MG63 (cell line): ENCODE measurements at regions not wholly inside any gene's neighbourhood (a gene's known extent, or its start where the extent isn't known, plus 50 kb on each side); places are given as distances from the start of the nearest gene placed in this dataset.

Source experiments
- DNase-seq: peaks from one replicate; pipeline ENCODE4 v3.0.0-alpha.2; 2020
- H3K27me3 ChIP-seq: fragments of 250-450 bp; sonication (Bioruptor Pico); 2 replicates; pipeline ENCODE4 v1.5.1; 2020; ENCODE audit warnings: mild to moderate bottlenecking, moderate library complexity
- H3K36me3 ChIP-seq: fragments of 250-450 bp; sonication (Bioruptor Pico); 2 replicates; pipeline ENCODE4 v1.5.1; 2020; ENCODE audit warnings: mild to moderate bottlenecking, moderate library complexity
- H3K4me3 ChIP-seq: fragments of 250-450 bp; sonication (Bioruptor Pico); 2 replicates; pipeline ENCODE4 v1.5.1; 2020; ENCODE audit warnings: mild to moderate bottlenecking, moderate library complexity
- H3K9me3 ChIP-seq: fragments of 250-450 bp; sonication (Bioruptor Pico); 2 replicates; pipeline ENCODE4 v1.5.1; 2020; ENCODE audit warnings: mild to moderate bottlenecking, moderate library complexity

- DNase-seq, result no peak
These were observed 196.9 kb downstream of the PRL start for GRCh38 chr6:22099923-22100322.

DNA sequence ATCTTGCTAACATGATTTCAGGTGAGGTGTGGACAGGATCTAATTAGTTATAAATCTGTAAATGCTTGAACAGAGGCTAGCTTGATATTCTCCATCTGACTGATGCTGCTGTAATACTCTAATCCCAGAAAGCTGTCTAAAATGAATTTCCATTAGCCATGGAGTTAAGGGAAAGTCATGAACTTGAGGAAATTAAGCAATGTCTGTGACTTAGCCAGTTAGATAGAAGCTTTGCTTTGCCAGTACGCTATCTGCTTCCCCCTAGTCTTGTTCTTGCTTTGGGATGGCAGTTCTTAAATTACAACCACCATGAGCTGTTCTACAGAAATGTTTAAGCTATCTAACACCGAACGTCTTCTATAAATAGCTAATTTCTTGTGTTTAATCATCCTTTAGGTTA is 195.7 kb downstream of the PRL start:
- H3K36me3 ChIP-seq, result no peaks in the 10 kb centered on the region
- H3K9me3 ChIP-seq, result no peaks in the 10 kb centered on the region
- H3K27me3 ChIP-seq, result no peaks in the 10 kb centered on the region
- no peak overlapping the region for H3K4me3 ChIP-seq
- DNase-seq, result no peak

More at GRCh38 chr6:22099923-22100322, 196.9 kb downstream of the PRL start:
- Histone ChIP-seq H3K9me3 (no peaks in the 10 kb centered on the region), H3K36me3 (no peaks in the 10 kb centered on the region), H3K4me3 (no peak overlapping the region), H3K27me3 (no peaks in the 10 kb centered on the region)

DNA sequence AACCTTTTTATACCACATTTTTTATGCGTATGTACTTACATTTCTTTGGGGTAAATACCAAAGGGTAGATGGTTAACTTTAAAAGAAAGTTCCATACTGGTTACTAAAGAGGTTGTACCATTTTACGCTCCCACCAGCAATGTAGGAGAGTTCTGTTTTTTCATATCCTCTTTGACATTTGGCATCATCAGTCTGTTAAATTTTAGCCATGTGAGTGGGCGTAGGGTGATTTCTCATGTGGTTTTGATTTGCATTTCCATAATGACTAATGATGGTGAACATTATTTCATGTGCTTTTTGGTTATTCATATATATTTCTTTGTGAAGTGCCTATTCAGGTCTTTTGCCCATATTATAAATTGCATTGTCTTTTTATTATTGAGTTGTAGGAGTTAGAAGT is 194.2 kb downstream of the PRL start:
- Histone ChIP-seq H3K36me3 (no peaks in the 10 kb centered on the region), H3K27me3 (no peaks in the 10 kb centered on the region), H3K9me3 (no peaks in the 10 kb centered on the region), H3K4me3 (no peak overlapping the region)
- no peak for DNase-seq

DNA sequence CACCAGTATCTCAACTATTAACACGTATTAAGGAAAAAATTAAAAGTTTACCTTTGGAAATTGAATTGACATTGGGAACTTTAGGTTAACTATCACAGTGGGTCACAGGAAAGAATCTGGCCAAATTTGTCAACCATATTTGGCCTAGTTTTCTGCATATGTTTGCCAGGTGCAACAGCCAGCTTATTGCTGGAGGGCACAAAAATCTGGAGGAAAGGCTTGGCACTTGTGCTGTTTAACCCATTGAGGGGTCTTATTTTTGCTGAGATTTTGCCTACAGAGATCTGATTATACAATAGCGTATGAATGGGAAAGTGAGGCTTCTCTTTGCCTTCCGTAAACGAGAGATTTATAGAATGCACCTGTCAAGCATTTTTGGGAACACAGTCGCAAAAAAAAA is 190.4 kb downstream of the PRL start:
- Histone ChIP-seq H3K4me3 (no peak overlapping the region), H3K9me3 (no peaks in the 10 kb centered on the region), H3K36me3 (no peaks in the 10 kb centered on the region), H3K27me3 (no peaks in the 10 kb centered on the region)
- DNase-seq, result no peak

DNA sequence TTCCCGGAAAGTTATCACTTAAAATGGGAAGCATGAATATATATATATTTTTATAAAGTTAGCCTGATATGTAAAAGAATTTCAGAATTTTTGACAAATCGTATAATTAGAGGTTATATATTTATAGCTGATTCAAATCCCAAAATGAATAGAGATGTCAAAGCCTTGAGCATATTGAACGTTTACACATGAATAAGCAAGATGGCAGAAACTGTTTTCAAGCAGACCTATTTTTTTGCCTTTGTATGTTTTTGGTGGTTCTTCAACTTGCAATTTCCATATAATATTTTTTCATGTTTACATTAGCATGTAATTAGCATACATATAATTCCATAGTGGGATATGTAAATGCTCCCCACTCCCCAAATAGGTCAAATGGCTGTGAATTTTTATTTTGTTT is 189.9 kb downstream of the PRL start:
- Histone ChIP-seq H3K27me3 (no peaks in the 10 kb centered on the region), H3K4me3 (no peak overlapping the region), H3K36me3 (no peaks in the 10 kb centered on the region), H3K9me3 (no peaks in the 10 kb centered on the region)
- no peak for DNase-seq

GRCh38 chr6:22108199-22108598 is 188.6 kb downstream of the PRL start:
- Histone ChIP-seq H3K27me3 (no peaks in the 10 kb centered on the region), H3K36me3 (no peaks in the 10 kb centered on the region), H3K4me3 (no peak overlapping the region), H3K9me3 (no peaks in the 10 kb centered on the region)
- no peak for DNase-seq

DNA sequence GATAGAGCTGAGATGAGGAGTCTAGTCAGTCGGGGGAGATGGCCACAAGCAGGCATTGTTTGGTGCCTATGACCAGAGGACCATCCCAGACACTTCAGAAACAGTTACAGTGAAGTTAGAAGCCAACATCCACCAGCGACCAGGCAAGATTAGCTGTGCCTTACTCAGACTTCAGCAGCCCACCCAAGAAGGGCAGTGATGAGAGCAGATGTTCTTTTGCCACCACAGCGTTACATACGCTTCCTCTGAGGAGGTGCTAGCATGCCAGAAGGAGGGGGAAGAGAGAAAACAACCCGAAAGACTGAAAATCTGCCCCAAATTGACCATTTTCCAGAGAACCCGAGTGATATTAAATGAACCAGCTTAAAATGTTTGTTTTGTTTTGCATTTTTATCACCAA is 186.8 kb downstream of the PRL start:
- no peak for DNase-seq

DNA sequence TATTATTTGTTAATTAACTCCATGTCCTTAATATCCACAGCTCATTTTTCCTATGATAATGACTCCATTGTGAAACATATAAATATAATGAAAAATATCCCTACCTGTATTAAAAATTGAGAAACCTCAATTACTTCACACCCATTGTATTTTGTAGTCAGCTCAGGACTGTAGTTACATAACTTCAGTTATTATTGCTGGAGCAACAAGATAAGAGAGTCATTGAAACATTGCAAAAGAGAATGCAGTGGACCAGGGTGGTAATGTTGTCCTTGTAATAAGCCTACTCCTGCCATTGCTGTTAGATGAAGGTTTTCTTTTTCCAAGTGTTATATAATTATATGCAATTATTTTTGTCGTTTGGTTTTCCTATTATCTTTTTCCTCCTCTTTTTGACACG is 184.4 kb downstream of the PRL start:
- Histone ChIP-seq H3K27me3 (no peaks in the 10 kb centered on the region), H3K4me3 (no peak overlapping the region), H3K36me3 (no peaks in the 10 kb centered on the region), H3K9me3 (no peaks in the 10 kb centered on the region)
- no peak for DNase-seq

More for the DNA sequence above, 186.8 kb downstream of the PRL start:
- no peaks in the 10 kb centered on the region for H3K36me3 ChIP-seq
- H3K27me3 ChIP-seq, result no peaks in the 10 kb centered on the region
- no peaks in the 10 kb centered on the region for H3K9me3 ChIP-seq
- H3K4me3 ChIP-seq, result no peak overlapping the region

- Histone ChIP-seq H3K36me3 (no peaks in the 10 kb centered on the region), H3K4me3 (no peak overlapping the region), H3K27me3 (no peaks in the 10 kb centered on the region), H3K9me3 (no peaks in the 10 kb centered on the region)
- DNase-seq, result peak; percentile 80
These were observed 183.6 kb downstream of the PRL start for GRCh38 chr6:22113026-22113766.

GRCh38 chr6:22115559-22115958 is 181.3 kb downstream of the PRL start:
- H3K4me3 ChIP-seq, result no peak overlapping the region
- no peaks in the 10 kb centered on the region for H3K9me3 ChIP-seq
- no peaks in the 10 kb centered on the region for H3K27me3 ChIP-seq
- no peak for DNase-seq
- H3K36me3 ChIP-seq, result no peaks in the 10 kb centered on the region

- H3K4me3 ChIP-seq, result no peak overlapping the region
- no peak for DNase-seq
- no peaks in the 10 kb centered on the region for H3K36me3 ChIP-seq
These were observed 179.2 kb downstream of the PRL start for GRCh38 chr6:22117631-22118030.

DNA sequence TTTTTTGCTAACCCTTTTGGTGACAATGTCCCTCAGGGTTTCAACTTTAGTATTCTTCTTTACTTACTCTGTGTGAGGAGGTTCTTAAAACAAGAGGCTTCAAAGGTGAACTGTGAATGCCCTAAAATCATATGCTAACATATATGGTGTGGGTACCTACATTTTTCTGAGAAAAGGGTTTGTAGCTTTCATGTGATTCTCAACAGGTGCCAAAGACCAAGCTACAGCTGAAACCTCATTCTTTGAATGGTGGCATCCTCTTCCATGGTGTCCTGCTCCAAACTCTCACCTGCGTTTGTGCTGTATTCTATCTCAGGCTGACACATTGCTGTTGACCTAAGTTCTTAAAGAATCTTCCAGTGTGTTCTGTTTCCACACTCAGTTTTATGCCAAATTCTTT is 177.3 kb downstream of the PRL start:
- Histone ChIP-seq H3K36me3 (no peaks in the 10 kb centered on the region), H3K27me3 (no peaks in the 10 kb centered on the region), H3K4me3 (no peak overlapping the region), H3K9me3 (no peaks in the 10 kb centered on the region)
- DNase-seq, result no peak

More at GRCh38 chr6:22117631-22118030, 179.2 kb downstream of the PRL start:
- H3K27me3 ChIP-seq, result no peaks in the 10 kb centered on the region
- no peaks in the 10 kb centered on the region for H3K9me3 ChIP-seq

DNA sequence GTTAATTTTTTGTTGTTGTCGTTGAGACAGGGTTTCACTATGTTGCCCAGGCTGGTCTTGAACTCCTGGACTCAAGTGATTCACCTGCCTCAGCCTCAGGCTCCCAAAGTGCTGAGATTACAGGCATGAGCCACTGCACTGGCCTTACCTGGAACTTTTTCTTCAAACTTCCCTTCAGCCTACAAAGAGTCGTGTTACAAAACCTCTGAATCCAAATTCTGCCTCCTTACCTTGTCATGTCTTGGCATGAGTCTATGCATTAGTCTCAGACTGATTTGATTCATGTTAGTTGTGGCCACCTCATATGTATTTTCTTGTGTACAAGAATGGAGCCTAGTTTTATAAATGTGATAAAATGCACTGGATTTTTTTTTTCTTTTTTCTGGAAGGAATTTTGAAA is 172.1 kb downstream of the PRL start:
- H3K4me3 ChIP-seq, result no peak overlapping the region
- no peaks in the 10 kb centered on the region for H3K36me3 ChIP-seq
- no peak for DNase-seq
- no peaks in the 10 kb centered on the region for H3K27me3 ChIP-seq
- no peaks in the 10 kb centered on the region; the same call in none of the 2 replicates for H3K9me3 ChIP-seq

GRCh38 chr6:22126910-22127309 is 169.9 kb downstream of the PRL start:
- H3K4me3 ChIP-seq, result no peak overlapping the region
- DNase-seq, result no peak
- H3K36me3 ChIP-seq, result no peaks in the 10 kb centered on the region
- H3K9me3 ChIP-seq, result no peaks in the 10 kb centered on the region; the same call in none of the 2 replicates
- no peaks in the 10 kb centered on the region for H3K27me3 ChIP-seq

DNA sequence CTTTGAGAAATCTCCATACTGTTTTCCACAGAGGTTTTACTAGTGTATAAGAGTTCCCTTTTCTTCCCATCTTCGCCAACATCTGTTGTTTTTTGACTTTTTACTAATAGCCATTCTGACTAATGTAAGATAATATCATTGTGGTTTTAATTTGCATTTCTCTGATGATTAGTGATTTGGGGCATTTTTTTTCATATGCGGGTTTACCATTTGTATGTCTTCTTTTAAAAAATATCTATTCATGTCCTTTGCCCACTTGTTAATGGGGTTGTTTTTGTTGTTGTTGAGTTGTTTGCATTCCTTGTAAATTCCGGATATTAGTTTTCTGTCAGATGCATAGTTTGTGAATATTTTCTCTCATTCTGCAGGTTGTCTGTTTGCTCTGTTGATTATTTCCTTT is 167.1 kb downstream of the PRL start:
- H3K4me3 ChIP-seq, result no peak overlapping the region
- no peaks in the 10 kb centered on the region for H3K36me3 ChIP-seq
- H3K9me3 ChIP-seq, result no peaks in the 10 kb centered on the region; the same call in none of the 2 replicates
- H3K27me3 ChIP-seq, result no peaks in the 10 kb centered on the region
- no peak for DNase-seq

DNA sequence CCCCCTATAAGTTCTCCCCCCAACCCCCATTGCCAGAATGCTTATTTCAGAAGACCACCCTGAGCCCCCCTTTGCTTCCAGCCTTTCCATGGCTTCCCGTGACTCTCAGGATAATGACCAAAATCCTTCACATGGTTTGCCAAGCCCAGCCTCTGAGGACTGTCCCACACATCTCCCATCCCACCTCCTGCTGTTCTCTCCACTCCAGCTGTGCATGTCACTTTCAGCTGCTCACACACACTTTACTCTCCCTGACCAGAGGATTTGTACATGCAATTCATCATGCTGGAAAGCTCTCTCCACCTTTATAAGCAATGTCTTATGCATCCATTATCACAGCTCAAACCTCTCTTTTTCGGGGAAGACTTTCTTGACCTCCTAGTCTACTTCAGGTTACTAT is 164.2 kb downstream of the PRL start:
- H3K36me3 ChIP-seq, result no peaks in the 10 kb centered on the region
- no peak for DNase-seq
- H3K9me3 ChIP-seq, result no peaks in the 10 kb centered on the region; the same call in none of the 2 replicates
- no peak overlapping the region for H3K4me3 ChIP-seq
- no peaks in the 10 kb centered on the region for H3K27me3 ChIP-seq

- DNase-seq, result no peak
- Histone ChIP-seq H3K9me3 (no peaks in the 10 kb centered on the region; the same call in 1 of the 2 replicates), H3K27me3 (no peaks in the 10 kb centered on the region), H3K4me3 (no peak overlapping the region), H3K36me3 (no peaks in the 10 kb centered on the region)
These were observed 163.5 kb downstream of the PRL start for GRCh38 chr6:22133357-22133756.

- no peaks in the 10 kb centered on the region; the same call in 1 of the 2 replicates for H3K9me3 ChIP-seq
- DNase-seq, result no peak
These were observed 162.5 kb downstream of the PRL start for GRCh38 chr6:22134308-22134707.

More at GRCh38 chr6:22134308-22134707, 162.5 kb downstream of the PRL start:
- no peak overlapping the region for H3K4me3 ChIP-seq
- H3K27me3 ChIP-seq, result no peaks in the 10 kb centered on the region
- no peaks in the 10 kb centered on the region for H3K36me3 ChIP-seq
